ENCODE measurements at regions not wholly inside any gene's neighbourhood (a gene's known extent, or its start where the extent isn't known, plus 50 kb on each side); places are given as distances from the start of the nearest gene placed in this dataset.

DNA sequence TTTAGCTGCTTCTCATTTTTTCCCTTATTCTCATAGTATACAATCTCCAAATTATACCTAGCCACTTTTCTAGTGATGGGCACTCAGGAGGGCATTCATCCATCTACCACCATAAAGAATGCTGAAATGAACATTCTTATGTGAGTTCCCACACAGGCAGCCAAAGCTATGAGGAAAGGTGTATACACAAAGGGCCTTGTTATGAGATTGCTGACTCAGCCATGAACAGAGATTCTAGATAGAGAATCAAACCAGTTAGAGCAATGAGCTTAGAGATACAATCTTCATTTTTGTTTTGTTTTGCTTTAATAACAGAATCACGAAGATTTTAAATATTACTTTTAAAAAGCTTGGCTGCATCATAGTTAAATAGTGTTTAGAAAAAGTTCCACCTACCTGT, 54.8 kb upstream of the TNKS2 start:
- TF ChIP-seq, protein P1, sequence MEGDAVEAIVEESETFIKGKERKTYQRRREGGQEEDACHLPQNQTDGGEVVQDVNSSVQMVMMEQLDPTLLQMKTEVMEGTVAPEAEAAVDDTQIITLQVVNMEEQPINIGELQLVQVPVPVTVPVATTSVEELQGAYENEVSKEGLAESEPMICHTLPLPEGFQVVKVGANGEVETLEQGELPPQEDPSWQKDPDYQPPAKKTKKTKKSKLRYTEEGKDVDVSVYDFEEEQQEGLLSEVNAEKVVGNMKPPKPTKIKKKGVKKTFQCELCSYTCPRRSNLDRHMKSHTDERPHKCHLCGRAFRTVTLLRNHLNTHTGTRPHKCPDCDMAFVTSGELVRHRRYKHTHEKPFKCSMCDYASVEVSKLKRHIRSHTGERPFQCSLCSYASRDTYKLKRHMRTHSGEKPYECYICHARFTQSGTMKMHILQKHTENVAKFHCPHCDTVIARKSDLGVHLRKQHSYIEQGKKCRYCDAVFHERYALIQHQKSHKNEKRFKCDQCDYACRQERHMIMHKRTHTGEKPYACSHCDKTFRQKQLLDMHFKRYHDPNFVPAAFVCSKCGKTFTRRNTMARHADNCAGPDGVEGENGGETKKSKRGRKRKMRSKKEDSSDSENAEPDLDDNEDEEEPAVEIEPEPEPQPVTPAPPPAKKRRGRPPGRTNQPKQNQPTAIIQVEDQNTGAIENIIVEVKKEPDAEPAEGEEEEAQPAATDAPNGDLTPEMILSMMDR (IDR thresholded peaks at IDR 0.05; ENCODE audit: insufficient read depth, low read depth, low read length): no peak
- no peak for TF ChIP-seq EZH2 (IDR thresholded peaks at IDR 0.05; ENCODE audit: insufficient read depth, low read length)

Data from astrocyte (in vitro differentiated cells and primary cell).